Jurkat, Clone E6-1 (cell line): ENCODE measurements at regions not wholly inside any gene's neighbourhood (a gene's known extent, or its start where the extent isn't known, plus 50 kb on each side); places are given as distances from the start of the nearest gene placed in this dataset.

Source experiments
- DNase-seq: peaks from one replicate; pipeline ENCODE4 v3.0.0-alpha.2; 2011; ENCODE audit warnings: low read depth, low spot score
- H3K4me3 ChIP-seq: 2 replicates; pipeline ENCODE4 v1.5.1; 2011; ENCODE audit warnings: mild to moderate bottlenecking, low read length, control low read depth, moderate library complexity

- H3K4me3 ChIP-seq, result no peak overlapping the region
- no peak for DNase-seq
Observed at GRCh38 chr12:31872831-31873604, 86.2 kb upstream of the RESF1 start.

DNA sequence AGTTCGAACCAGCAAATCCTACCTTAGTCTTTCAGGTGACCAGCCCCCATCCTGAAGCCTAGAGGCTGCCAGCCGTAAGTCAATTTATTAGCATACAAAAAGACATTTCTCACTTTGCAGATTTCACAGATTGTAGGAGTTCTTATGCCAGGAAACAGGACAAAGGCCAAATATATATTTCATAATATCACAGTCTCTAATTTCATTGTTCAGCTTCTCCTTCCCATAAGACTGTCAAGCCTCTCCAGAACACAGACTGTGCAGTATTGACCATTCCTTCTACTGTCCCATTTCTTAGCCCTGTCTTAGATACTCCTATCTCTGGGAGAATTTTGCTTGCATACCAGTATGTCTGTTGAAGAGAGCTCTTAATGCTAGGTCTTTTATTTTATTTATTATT lies 89.2 kb upstream of the RESF1 start:
- DNase-seq, result no peak
- no peak overlapping the region for H3K4me3 ChIP-seq

GRCh38 chr12:31868965-31869364 lies 90.2 kb upstream of the RESF1 start:
- H3K4me3 ChIP-seq, result no peak overlapping the region
- no peak for DNase-seq

DNA sequence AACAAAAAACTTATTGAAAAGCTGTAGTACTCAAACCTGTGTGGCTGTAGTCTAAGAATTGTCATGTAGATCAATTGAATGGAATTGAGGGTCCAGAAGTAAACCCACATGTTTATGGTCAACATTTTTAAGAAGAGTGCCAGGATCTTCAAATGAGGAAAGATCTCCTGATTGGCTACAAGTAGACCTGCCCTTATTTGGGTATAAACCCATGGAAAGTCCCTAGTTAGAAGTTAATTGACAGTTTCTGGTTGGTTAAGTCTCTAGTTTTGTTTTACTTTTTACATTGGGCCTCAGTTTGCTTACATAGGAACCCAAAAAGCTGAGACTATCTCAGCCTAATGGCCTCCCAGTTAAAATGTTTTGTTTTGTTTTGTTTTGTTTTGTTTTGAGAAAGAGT lies 91.9 kb upstream of the RESF1 start:
- no peak overlapping the region for H3K4me3 ChIP-seq

DNA sequence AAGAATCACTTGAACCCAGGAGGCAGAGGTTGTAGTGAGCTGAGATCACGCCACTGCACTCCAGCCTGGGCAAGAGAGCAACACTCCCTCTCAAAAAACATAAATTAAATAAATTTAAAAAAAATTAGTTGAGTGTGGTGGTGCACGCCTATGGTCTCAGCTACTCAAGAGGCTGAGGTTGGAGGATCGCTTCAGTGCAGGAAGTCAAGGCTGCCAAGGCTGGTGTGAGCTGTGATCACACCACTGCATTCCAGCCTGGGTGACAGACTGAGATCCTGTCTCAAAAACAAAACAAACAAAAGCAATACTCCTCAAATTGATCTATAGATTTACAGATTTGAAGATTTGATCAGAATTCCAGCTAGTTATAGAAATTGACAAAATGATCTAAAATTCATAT lies 92.7 kb upstream of the RESF1 start:
- DNase-seq, result no peak
- H3K4me3 ChIP-seq, result no peak overlapping the region

More for the DNA sequence above, 91.9 kb upstream of the RESF1 start:
- DNase-seq, result no peak

DNA sequence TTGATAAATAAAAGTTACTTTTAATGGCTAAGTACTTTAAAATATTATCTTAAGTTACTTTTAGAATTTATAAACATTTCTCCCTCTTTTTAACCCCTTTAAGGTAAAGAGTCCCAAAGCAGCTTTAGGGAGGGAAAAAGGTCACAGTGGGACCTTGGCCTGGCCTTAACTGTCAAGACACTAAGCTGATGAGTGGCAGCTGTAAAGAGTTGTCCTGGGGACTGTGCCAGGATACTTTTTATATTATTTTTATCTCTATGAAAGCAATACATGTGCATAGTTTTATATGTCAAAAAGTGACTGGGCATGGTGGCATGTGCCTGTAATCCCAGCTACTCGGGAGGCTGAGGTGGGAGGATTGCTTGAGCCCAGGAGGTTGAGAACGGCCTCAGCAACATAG lies 94.2 kb upstream of the RESF1 start:
- no peak for DNase-seq
- no peak overlapping the region for H3K4me3 ChIP-seq

DNA sequence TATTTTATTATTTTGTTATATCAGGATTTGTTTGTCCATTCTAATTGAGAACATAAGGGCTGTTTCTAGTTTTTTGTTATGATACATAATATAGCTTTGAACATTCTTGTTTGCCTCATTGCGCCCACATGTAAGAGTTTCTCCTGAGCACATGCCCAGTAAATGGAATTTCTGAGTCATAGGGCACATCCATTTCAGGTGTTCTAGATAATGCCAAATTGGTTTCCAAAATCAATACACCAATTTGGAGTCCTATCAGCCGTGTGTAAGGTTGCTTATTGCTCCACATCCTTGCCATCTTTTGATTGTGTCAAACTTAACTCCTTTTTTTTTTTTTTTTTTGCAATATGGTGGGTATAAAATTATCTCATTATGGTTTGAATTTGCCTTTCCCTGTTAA lies 97.9 kb upstream of the RESF1 start:
- H3K4me3 ChIP-seq, result no peak overlapping the region
- DNase-seq, result no peak

- DNase-seq, result no peak
- H3K4me3 ChIP-seq, result no peak overlapping the region
Observed at GRCh38 chr12:31860401-31860800, 98.8 kb upstream of the RESF1 start.

GRCh38 chr12:31859232-31859977 lies 99.8 kb upstream of the RESF1 start:
- no peak overlapping the region for H3K4me3 ChIP-seq
- DNase-seq, result no peak

DNA sequence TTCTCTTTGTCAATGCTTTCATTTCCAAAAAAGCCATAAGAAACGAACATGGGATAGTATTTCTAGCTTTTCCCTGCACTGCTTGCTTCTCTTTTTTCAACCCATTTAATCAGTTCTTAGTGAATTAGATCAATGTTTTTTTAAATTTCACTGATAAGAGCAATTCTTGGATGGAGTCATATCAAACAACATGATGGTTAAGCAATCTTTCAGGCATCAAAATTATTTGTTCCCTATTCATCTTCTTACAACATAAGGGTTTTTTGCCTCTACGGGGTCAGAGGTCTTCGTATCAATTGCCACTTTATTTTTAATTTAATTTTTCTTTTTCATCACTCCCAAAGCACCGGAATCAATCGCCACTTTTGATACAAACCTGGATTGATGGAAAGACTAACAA lies 103.8 kb upstream of the RESF1 start:
- H3K4me3 ChIP-seq, result no peak overlapping the region
- no peak for DNase-seq

DNA sequence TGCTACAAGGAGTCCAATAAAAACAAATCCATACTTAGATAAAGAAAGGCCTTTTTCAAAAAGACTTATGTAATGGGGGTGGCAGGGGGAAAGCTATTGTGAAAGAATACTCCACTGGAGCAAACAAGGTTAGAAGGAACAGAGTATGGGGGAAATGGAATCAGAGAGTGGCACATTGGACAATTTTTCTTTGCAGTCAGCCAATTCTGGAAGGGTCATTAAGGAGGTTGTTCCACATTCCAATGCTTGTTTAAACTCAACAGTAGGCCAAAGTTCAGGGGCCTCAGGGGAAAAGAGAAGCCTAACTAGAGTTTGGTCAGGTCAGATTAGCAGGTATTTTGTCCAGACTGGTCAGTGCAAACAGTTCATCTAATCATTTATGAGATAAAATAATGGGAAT lies 105.2 kb upstream of the RESF1 start:
- H3K4me3 ChIP-seq, result no peak overlapping the region
- DNase-seq, result no peak

DNA sequence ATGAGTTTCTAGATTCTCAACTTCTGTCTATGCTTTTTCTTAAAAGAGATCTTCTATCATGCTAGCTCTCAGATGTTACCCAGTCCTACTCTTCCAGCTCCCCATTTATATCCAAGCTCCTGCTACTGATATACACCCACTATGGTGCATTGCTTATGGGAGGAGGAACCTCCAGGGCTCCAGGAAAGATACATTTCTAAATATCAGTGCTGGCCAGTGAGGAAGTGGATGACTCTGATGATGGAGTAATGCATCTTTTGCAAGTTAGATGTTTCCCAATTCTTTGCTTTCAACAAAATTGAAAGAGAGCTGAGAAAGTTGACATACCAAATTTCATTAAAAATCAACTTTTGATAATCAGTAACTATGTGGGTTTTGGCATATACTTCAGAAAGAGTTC lies 105.7 kb upstream of the RESF1 start:
- no peak overlapping the region for H3K4me3 ChIP-seq
- no peak for DNase-seq

- no peak overlapping the region for H3K4me3 ChIP-seq
- DNase-seq, result no peak
Observed at GRCh38 chr12:31850268-31850667, 108.9 kb upstream of the RESF1 start.

DNA sequence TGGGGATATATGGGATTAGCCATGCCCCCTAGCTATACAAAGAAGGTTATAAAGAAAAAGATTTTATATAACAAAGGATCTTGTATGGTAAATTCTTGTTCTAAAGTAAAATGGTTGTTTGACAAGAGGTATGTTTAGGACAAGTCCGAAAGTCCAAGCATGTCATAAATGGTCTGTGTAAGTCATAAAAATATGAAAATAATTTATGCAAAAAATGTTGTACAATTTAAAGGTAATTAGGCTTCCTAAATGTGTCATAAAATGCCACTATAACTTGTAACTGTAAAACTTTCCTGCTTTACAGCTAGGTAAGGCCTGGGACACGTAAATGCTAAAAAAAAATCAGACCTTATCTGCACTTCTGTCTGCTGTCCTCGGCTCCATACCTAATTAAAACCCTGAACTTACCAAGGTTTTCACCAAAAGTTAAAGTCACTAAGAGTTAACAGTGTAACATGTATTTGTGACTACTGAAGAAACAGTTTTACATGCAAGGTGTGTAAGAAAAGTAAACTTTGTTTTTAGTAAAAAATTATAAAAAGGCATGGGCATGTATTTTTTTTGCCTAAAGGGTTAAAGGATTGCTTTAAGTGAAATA lies 110.0 kb upstream of the RESF1 start:
- peak; percentile 73 for DNase-seq
- H3K4me3 ChIP-seq, result no peak overlapping the region

DNA sequence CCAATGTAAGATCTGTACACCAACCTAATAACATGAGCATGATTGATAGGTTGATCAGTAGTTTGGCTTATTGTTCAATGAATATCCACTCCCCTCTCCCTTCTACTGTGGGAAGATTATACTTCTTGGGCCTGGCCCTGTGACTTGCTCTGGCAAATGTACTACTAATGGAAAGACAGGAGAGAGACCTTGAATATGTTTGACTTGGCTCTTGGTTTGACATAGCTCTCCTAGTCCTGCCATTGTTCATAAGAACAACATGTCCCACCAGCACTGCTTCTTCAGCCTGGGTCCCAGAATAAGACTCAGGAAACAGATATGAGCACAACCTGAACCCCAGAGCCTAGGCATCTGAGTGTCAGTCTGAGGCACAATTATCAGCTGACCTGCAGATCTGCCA lies 112.8 kb upstream of the RESF1 start:
- DNase-seq, result no peak
- no peak overlapping the region for H3K4me3 ChIP-seq

GRCh38 chr12:31845613-31846322 lies 113.4 kb upstream of the RESF1 start:
- no peak for DNase-seq
- no peak overlapping the region for H3K4me3 ChIP-seq

DNA sequence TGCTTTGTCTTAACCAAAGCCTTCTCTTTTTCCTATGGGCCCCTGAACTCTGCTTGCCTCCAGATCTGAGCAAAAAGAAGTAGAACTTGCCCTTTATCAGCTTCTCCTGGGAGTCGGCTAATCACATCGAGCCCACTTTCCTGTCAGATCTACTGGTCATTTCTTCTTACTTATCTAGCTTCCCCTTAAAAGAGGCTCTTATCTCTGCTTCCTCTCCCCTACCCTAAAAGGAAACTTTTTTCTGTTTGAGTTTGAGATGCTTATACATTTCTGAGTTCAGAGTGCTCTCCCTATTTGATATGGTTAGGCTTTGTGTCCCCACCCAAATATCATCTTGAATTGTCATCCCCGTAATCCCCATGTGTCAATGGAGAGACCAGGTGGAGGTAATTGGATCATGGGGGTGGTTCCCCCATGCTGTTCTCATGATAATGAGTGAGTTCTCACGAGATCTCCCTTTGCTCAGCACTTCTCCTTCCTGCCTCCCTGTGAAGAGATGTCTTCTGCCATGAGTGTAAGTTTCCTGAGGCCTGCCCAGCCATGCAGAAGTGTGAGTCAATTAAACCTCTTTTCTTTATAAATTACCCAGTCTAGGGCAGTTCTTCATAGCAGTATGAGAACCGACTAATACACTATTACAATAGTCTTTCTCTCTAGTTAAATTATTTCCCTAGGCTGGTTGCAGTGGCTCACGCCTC lies 114.7 kb upstream of the AMN1 start:
- no peak overlapping the region for H3K4me3 ChIP-seq
- DNase-seq, result no peak

DNA sequence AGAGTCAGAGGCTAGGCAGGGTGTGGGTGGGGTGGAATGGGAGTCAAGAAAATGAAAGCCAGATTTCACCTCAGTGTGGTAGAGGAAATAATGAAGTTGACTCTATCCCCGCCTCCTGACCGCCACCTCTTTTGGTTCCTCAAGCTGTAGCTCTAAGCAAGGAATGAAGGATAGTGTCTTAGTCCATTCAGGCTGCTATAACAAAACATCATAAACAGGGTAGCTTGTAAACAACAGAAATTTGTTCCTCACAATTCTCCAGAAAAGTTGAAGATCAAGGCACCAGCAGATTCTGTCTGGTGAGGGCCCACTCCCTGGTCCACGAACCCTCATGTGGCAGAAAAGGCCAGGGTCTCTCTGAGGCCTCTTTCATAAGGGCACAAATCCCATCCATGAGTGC lies 109.1 kb upstream of the AMN1 start:
- no peak overlapping the region for H3K4me3 ChIP-seq
- DNase-seq, result no peak

- no peak for DNase-seq
- H3K4me3 ChIP-seq, result no peak overlapping the region
Observed at GRCh38 chr12:31835276-31835882, 106.6 kb upstream of the AMN1 start.
